ENCODE measurements at regions not wholly inside any gene's neighbourhood (a gene's known extent, or its start where the extent isn't known, plus 50 kb on each side); places are given as distances from the start of the nearest gene placed in this dataset.

GRCh38 chr13:31853643-31854326, 114.5 kb downstream of the RXFP2 start:
- H3K9me3 ChIP-seq = no peaks in the 10 kb centered on the region
- no peak for TF ChIP-seq CTCF (IDR thresholded peaks at IDR 0.05)
- no peaks in the 10 kb centered on the region for H3K4me1 ChIP-seq (ENCODE audit: low read depth)
- intact Hi-C loops (cut with DNase I, micrococcal nuclease) = no loop called here
- no peaks in the 10 kb centered on the region for H3K36me3 ChIP-seq (ENCODE audit: low read depth)
- DNase-seq (no peak), ATAC-seq (no peak)
- H3K4me3 ChIP-seq = no peak overlapping the region

- intact Hi-C loops (cut with DNase I, micrococcal nuclease) = no loop called here
- Histone ChIP-seq H3K4me1 (ENCODE audit: low read depth) (no peaks in the 10 kb centered on the region), H3K4me3 (no peak overlapping the region), H3K9me3 (no peaks in the 10 kb centered on the region), H3K36me3 (ENCODE audit: low read depth) (no peaks in the 10 kb centered on the region)
- no peak for ATAC-seq
- no peak for DNase-seq
- TF ChIP-seq CTCF (IDR thresholded peaks at IDR 0.05) = no peak
Observed at GRCh38 chr13:31859571-31859970, 120.2 kb downstream of the RXFP2 start.

- no peaks in the 10 kb centered on the region for H3K9me3 ChIP-seq
- H3K4me1 ChIP-seq (ENCODE audit: low read depth) = no peaks in the 10 kb centered on the region
- no peak for TF ChIP-seq CTCF (IDR thresholded peaks at IDR 0.05)
- no peak overlapping the region for H3K4me3 ChIP-seq
- intact Hi-C loops (cut with DNase I, micrococcal nuclease) = no loop called here
- no peak for DNase-seq
- H3K36me3 ChIP-seq (ENCODE audit: low read depth) = no peaks in the 10 kb centered on the region
- no peak for ATAC-seq
Observed at GRCh38 chr13:31860002-31860401, 120.7 kb downstream of the RXFP2 start.

GRCh38 chr13:31862828-31863227, 123.5 kb downstream of the RXFP2 start:
- no peak for DNase-seq
- intact Hi-C loops (cut with DNase I, micrococcal nuclease) = no loop called here

GRCh38 chr13:31864307-31864706, 125.0 kb downstream of the RXFP2 start:
- TF ChIP-seq CTCF (IDR thresholded peaks at IDR 0.05) = no peak
- Histone ChIP-seq H3K9me3 (no peaks in the 10 kb centered on the region), H3K4me1 (ENCODE audit: low read depth) (no peaks in the 10 kb centered on the region), H3K4me3 (no peak overlapping the region), H3K36me3 (ENCODE audit: low read depth) (no peaks in the 10 kb centered on the region)
- no peak for DNase-seq
- ATAC-seq = no peak
- intact Hi-C loops (cut with DNase I, micrococcal nuclease) = no loop called here

More at GRCh38 chr13:31862828-31863227, 123.5 kb downstream of the RXFP2 start:
- Histone ChIP-seq H3K4me1 (ENCODE audit: low read depth) (no peaks in the 10 kb centered on the region), H3K4me3 (no peak overlapping the region), H3K36me3 (ENCODE audit: low read depth) (no peaks in the 10 kb centered on the region), H3K9me3 (no peaks in the 10 kb centered on the region)
- TF ChIP-seq CTCF (IDR thresholded peaks at IDR 0.05) = no peak
- ATAC-seq = no peak

- H3K36me3 ChIP-seq (ENCODE audit: low read depth) = no peaks in the 10 kb centered on the region
- no peaks in the 10 kb centered on the region for H3K4me1 ChIP-seq (ENCODE audit: low read depth)
- DNase-seq (no peak), ATAC-seq (no peak)
- TF ChIP-seq CTCF (IDR thresholded peaks at IDR 0.05) = no peak
- H3K4me3 ChIP-seq = no peak overlapping the region
- no peaks in the 10 kb centered on the region for H3K9me3 ChIP-seq
- intact Hi-C loops (cut with DNase I, micrococcal nuclease) = no loop called here
Observed at GRCh38 chr13:31866099-31866498, 126.8 kb downstream of the RXFP2 start.

Measured in mucosa of descending colon (tissue), 3 donors.